Suprapubic skin (tissue), 3 donors: ENCODE measurements at regions not wholly inside any gene's neighbourhood (a gene's known extent, or its start where the extent isn't known, plus 50 kb on each side); places are given as distances from the start of the nearest gene placed in this dataset.

ENCODE experiments used
- CTCF ChIP-seq, 2 donors: fragments of 200-600 bp in 1 of 2; fragments of 450-650 bp in 1 of 2; sonication (generic) in 1 of 2; IDR thresholded peaks; one replicate each; pipeline ENCODE4 v1.5.1; 2016 to 2019; ENCODE audit warnings: antibody characterized with exemption in 2 of 2, mild to moderate bottlenecking in 1 of 2, moderate library complexity in 1 of 2
- EP300 ChIP-seq: sonication (generic); formaldehyde crosslinking; IDR thresholded peaks from one replicate; pipeline ENCODE4 v1.6.1; 2017; ENCODE audit warnings: antibody characterized with exemption
- POLR2A ChIP-seq, 2 donors: fragments of 450-650 bp; IDR thresholded peaks; one replicate each; pipeline ENCODE4 v1.6.1; 2017; ENCODE audit warnings: antibody characterized with exemption in 2 of 2, mild to moderate bottlenecking in 2 of 2, moderate library complexity in 2 of 2

- TF ChIP-seq EP300: no peak
- no peak for TF ChIP-seq CTCF (IDR thresholded peaks at IDR 0.05)
- no peak for TF ChIP-seq POLR2A (IDR thresholded peaks at IDR 0.05)
Measured at GRCh38 chr2:7706791-7707190, 789.6 kb downstream of the RNF144A start.
